Activated CD8-positive, alpha-beta T cell treated with anti-CD3 and anti-CD28 coated beads for 36 hours (primary cell): ENCODE measurements at regions not wholly inside any gene's neighbourhood (a gene's known extent, or its start where the extent isn't known, plus 50 kb on each side); places are given as distances from the start of the nearest gene placed in this dataset.

ENCODE experiments used
- ATAC-seq: fragments of 200-7000 bp; cut with Tn5 transposase; one replicate; pipeline ENCODE4 v1.10.0; 2021; ENCODE audit warnings: mild to moderate bottlenecking, moderate library complexity
- CTCF ChIA-PET: fragments of 350-600 bp; sonication (Branson Sonifier 250); formaldehyde crosslinking; loops from one replicate; lab custom pipeline; 2021; ENCODE audit warnings: antibody characterized with exemption; lab: Charles Lee
- POLR2A ChIA-PET: fragments of 350-600 bp; sonication (Branson Sonifier 250); formaldehyde crosslinking; loops from one replicate; lab custom pipeline; 2021; ENCODE audit warnings: antibody characterized with exemption; lab: Charles Lee
- DNase-seq: peaks from one replicate; pipeline ENCODE4 v3.0.0-alpha.2; 2020
- H3K27ac Mint-ChIP-seq: one replicate; pipeline ENCODE4 v1.8.0; 2021; ENCODE audit warnings: mild to moderate bottlenecking, mixed read lengths
- H3K27me3 Mint-ChIP-seq: one replicate; pipeline ENCODE4 v1.8.0; 2021; ENCODE audit warnings: mixed read lengths
- H3K36me3 Mint-ChIP-seq: one replicate; pipeline ENCODE4 v1.8.0; 2021; ENCODE audit warnings: low read depth, mixed read lengths
- H3K4me1 Mint-ChIP-seq: one replicate; pipeline ENCODE4 v1.8.0; 2021; ENCODE audit warnings: low read depth, mixed read lengths
- H3K4me3 Mint-ChIP-seq: one replicate; pipeline ENCODE4 v1.8.0; 2021; ENCODE audit warnings: mild to moderate bottlenecking, moderate library complexity, mixed read lengths
- H3K9me3 Mint-ChIP-seq: one replicate; pipeline ENCODE4 v1.8.0; 2021; ENCODE audit warnings: mixed read lengths
- CTCF ChIP-seq: fragments of 200-600 bp; IDR thresholded peaks from one replicate; pipeline ENCODE4 v1.8.0; 2022; ENCODE audit warnings: antibody characterized with exemption, mild to moderate bottlenecking
- intact Hi-C: fragments of 100-400 bp; cut with micrococcal nuclease; formaldehyde crosslinking; loops from one replicate; pipeline ENCODE4 v1.10.0; 2022

DNA sequence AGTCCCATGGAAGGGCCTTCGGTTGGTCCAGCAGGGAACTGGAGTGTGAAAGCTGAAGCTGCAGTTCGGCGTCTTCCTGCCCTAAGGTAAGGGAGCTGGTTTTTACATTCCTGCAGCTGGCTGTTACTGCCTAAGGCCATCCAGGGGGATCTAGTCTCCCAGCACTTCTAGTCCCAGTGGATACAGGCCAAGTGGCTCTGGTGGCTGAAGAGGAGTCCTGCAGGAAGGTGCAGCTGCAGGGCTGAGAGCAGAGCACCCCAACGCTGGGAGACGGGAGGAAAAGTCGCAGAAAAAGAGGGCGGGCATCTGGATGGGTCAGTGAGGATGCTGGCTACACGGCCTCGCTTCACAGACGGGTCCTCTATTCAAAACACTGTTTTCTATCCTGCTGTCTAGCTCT is 225.0 kb upstream of the HS6ST1 start:
- Mint-ChIP-seq H3K27me3 (no peaks in the 10 kb centered on the region), H3K4me1 (no peaks in the 10 kb centered on the region), H3K27ac (no peak overlapping the region), H3K36me3 (no peaks in the 10 kb centered on the region), H3K9me3 (no peaks in the 10 kb centered on the region), H3K4me3 (no peak overlapping the region)
- intact Hi-C loops: no loop called here
- ChIA-PET CTCF (no interaction called here), POLR2A (no interaction called here)
- DNase-seq (no peak), ATAC-seq (no peak)
- no peak for TF ChIP-seq CTCF

- intact Hi-C loops: no loop called here
- Mint-ChIP-seq H3K27me3 (no peaks in the 10 kb centered on the region), H3K9me3 (no peaks in the 10 kb centered on the region), H3K27ac (no peak overlapping the region), H3K36me3 (no peaks in the 10 kb centered on the region), H3K4me1 (no peaks in the 10 kb centered on the region), H3K4me3 (no peak overlapping the region)
- TF ChIP-seq CTCF: no peak
- ChIA-PET POLR2A (no interaction called here), CTCF (no interaction called here)
- no peak for ATAC-seq
- DNase-seq: no peak
These were observed 225.8 kb upstream of the HS6ST1 start for GRCh38 chr2:128544321-128545037.

DNA sequence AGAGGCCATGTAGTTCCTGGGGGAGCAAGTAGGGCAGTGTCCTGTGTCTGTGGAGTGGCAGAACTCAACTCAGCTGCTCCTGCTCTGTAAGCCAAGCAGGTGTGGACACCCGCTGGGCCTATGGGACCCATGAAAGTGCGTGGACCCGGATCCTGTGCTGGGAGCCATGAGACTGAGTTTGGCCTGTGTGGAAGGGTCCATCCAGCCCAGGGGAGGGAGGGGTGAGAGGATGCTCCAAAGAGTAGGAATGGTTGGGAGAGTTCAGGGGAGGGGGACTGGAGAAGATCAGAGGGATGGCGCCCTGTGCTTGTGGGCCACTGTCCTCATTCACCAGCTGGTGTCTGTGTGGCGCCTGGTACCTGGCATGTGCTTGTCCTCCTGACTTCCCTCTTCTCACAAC is 226.4 kb upstream of the HS6ST1 start:
- Mint-ChIP-seq H3K27ac (no peak overlapping the region), H3K4me1 (no peaks in the 10 kb centered on the region), H3K4me3 (no peak overlapping the region), H3K36me3 (no peaks in the 10 kb centered on the region), H3K27me3 (no peaks in the 10 kb centered on the region), H3K9me3 (no peaks in the 10 kb centered on the region)
- ChIA-PET POLR2A (no interaction called here), CTCF (no interaction called here)
- TF ChIP-seq CTCF: no peak
- ATAC-seq (no peak), DNase-seq (no peak)
- intact Hi-C loops: no loop called here

DNA sequence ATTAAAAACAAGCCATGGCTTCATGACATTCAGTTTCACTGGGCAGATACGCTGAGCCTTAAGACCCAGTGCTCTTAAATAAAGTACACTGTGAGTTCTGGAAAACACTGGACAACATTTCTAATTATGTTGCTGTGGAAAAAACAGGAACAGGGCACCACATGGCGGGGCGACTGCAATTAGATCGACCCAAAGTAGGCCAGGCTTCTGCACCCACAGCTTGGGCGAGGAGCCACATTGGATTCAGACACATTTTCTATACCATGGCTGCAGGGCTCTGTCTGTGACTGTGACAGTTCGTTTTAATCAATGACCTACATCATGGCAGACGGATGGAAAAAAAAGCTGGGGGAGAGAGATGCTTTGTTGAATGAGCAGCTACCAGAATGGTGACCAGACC is 227.2 kb upstream of the HS6ST1 start:
- Mint-ChIP-seq H3K9me3 (no peaks in the 10 kb centered on the region), H3K27me3 (no peaks in the 10 kb centered on the region), H3K4me1 (no peaks in the 10 kb centered on the region), H3K36me3 (no peaks in the 10 kb centered on the region), H3K27ac (no peak overlapping the region), H3K4me3 (no peak overlapping the region)
- no peak for DNase-seq
- TF ChIP-seq CTCF: no peak
- POLR2A ChIA-PET: no interaction called here
- intact Hi-C loops: no loop called here
- CTCF ChIA-PET: no interaction called here
- ATAC-seq: no peak

DNA sequence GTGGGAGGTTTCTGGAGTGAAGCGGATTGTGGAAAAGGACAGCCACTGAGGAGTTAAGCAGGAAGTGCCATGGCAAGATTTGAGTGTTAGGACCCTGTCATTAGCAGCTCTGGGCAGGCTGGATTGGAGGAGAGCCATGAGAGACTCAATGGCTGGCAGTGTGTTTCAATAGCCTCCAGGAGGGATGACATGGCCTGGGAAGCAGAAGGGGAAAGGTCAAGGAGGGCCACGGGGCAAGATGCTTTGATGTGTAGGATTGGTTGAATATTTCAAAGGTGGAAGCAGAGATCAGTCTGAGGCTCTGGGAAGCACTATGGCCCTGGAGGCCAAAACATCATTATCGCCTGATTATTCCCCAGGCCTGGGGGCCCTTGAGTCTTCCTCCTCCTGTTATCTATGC is 229.0 kb upstream of the HS6ST1 start:
- DNase-seq (no peak), ATAC-seq (no peak)
- no peaks in the 10 kb centered on the region for H3K27me3 Mint-ChIP-seq
- no peak for TF ChIP-seq CTCF
- ChIA-PET CTCF (no interaction called here), POLR2A (interaction anchor here (0.6 kb wide), 1 partner anchor 224 kb away, joined by 3 read pairs; no protein-coding TSS in a partner anchor)
- H3K27ac Mint-ChIP-seq: no peak overlapping the region
- H3K36me3 Mint-ChIP-seq: no peaks in the 10 kb centered on the region
- no peaks in the 10 kb centered on the region for H3K9me3 Mint-ChIP-seq
- no peak overlapping the region for H3K4me3 Mint-ChIP-seq
- intact Hi-C loops: no loop called here
- H3K4me1 Mint-ChIP-seq: no peaks in the 10 kb centered on the region
